SK-N-SH treated with all-trans-retinoic acid at 6 μM for 48 hours (cell line): ENCODE measurements at regions not wholly inside any gene's neighbourhood (a gene's known extent, or its start where the extent isn't known, plus 50 kb on each side); places are given as distances from the start of the nearest gene placed in this dataset.

ENCODE experiments used
- ATAC-seq: fragments of 200-7000 bp; cut with Tn5 transposase; 3 replicates; pipeline ENCODE4 v1.9.1; 2020; ENCODE audit warnings: mild to moderate bottlenecking, moderate library complexity
- BACH2 ChIP-seq: fragments of 250-450 bp; sonication (Bioruptor Pico); IDR thresholded peaks from 2 replicates; pipeline ENCODE4 v1.9.0; 2021; ENCODE audit warnings: mild to moderate bottlenecking, borderline replicate concordance
- CSDC2 ChIP-seq: fragments of 250-450 bp; sonication (Bioruptor Pico); IDR thresholded peaks from 2 replicates; pipeline ENCODE4 v1.5.0; 2020; ENCODE audit warnings: mild to moderate bottlenecking, moderate library complexity
- CSRNP3 ChIP-seq: fragments of 250-450 bp; sonication (Bioruptor Pico); IDR thresholded peaks from 2 replicates; pipeline ENCODE4 v1.5.1; 2021; ENCODE audit warnings: mild to moderate bottlenecking, moderate library complexity
- ESRRG ChIP-seq: fragments of 250-450 bp; sonication (Bioruptor Pico); IDR thresholded peaks from 2 replicates; pipeline ENCODE4 v1.6.1; 2021; ENCODE audit warnings: mild to moderate bottlenecking
- GLIS3 ChIP-seq: fragments of 250-450 bp; sonication (Bioruptor Pico); IDR thresholded peaks from 2 replicates; pipeline ENCODE4 v1.5.0; 2020; ENCODE audit warnings: mild to moderate bottlenecking, moderate library complexity
- ISL1 ChIP-seq: fragments of 250-450 bp; sonication (Bioruptor Pico); IDR thresholded peaks from 2 replicates; pipeline ENCODE4 v2.1.2; 2022; ENCODE audit warnings: mild to moderate bottlenecking, moderate library complexity
- OSR1 ChIP-seq: fragments of 250-450 bp; sonication (Bioruptor Pico); IDR thresholded peaks from 2 replicates; pipeline ENCODE4 v1.8.0; 2022; ENCODE audit warnings: moderate library complexity, mild to moderate bottlenecking, inconsistent platforms
- PATZ1 ChIP-seq: fragments of 250-450 bp; sonication (Bioruptor Pico); IDR thresholded peaks from 2 replicates; pipeline ENCODE4 v1.8.0; 2020; ENCODE audit warnings: mild to moderate bottlenecking, moderate library complexity, borderline replicate concordance
- PPARA ChIP-seq: fragments of 250-450 bp; sonication (Bioruptor Pico); IDR thresholded peaks from 2 replicates; pipeline ENCODE4 v1.5.0; 2020; ENCODE audit warnings: mild to moderate bottlenecking, borderline replicate concordance
- RARB ChIP-seq: fragments of 250-450 bp; sonication (Bioruptor Pico); IDR thresholded peaks from 2 replicates; pipeline ENCODE4 v1.8.0; 2021; ENCODE audit warnings: mild to moderate bottlenecking, moderate library complexity
- SNAI2 ChIP-seq: fragments of 250-450 bp; sonication (Bioruptor Pico); IDR thresholded peaks from 2 replicates; pipeline ENCODE4 v1.5.0; 2020; ENCODE audit warnings: mild to moderate bottlenecking, moderate library complexity
- TCF4 ChIP-seq: fragments of 250-450 bp; sonication (Bioruptor Pico); IDR thresholded peaks from 2 replicates; pipeline ENCODE4 v1.8.0; 2021; ENCODE audit warnings: mild to moderate bottlenecking, moderate library complexity, borderline replicate concordance
- TOX ChIP-seq: fragments of 250-450 bp; sonication (Bioruptor Pico); IDR thresholded peaks from 2 replicates; pipeline ENCODE4 v1.8.0; 2021; ENCODE audit warnings: mild to moderate bottlenecking, moderate library complexity, borderline replicate concordance
- TSHZ2 ChIP-seq: fragments of 250-450 bp; sonication (Bioruptor Pico); IDR thresholded peaks from 2 replicates; pipeline ENCODE4 v1.5.0; 2020; ENCODE audit warnings: mild to moderate bottlenecking, moderate library complexity
- ZC3H10 ChIP-seq: fragments of 250-450 bp; sonication (Bioruptor Pico); IDR thresholded peaks from 2 replicates; pipeline ENCODE4 v1.5.1; 2021; ENCODE audit warnings: mild to moderate bottlenecking, moderate library complexity
- ZFP30 ChIP-seq: fragments of 450-650 bp; formaldehyde crosslinking; IDR thresholded peaks from 2 replicates; pipeline ENCODE4 v1.5.0; 2022; ENCODE audit warnings: mild to moderate bottlenecking, moderate library complexity
- ZNF565 ChIP-seq: fragments of 450-650 bp; formaldehyde crosslinking; conservative IDR thresholded peaks from 2 replicates; pipeline ENCODE4 v1.5.0; 2020; ENCODE audit warnings: low read depth, mild to moderate bottlenecking, moderate library complexity
- ZNF70 ChIP-seq: fragments of 450-650 bp; formaldehyde crosslinking; IDR thresholded peaks from 2 replicates; pipeline ENCODE4 v1.5.0; 2020; ENCODE audit warnings: mild to moderate bottlenecking, moderate library complexity
- ZNF8 ChIP-seq: fragments of 450-650 bp; formaldehyde crosslinking; IDR thresholded peaks from 2 replicates; pipeline ENCODE4 v1.5.0; 2020; ENCODE audit warnings: mild to moderate bottlenecking, moderate library complexity

DNA sequence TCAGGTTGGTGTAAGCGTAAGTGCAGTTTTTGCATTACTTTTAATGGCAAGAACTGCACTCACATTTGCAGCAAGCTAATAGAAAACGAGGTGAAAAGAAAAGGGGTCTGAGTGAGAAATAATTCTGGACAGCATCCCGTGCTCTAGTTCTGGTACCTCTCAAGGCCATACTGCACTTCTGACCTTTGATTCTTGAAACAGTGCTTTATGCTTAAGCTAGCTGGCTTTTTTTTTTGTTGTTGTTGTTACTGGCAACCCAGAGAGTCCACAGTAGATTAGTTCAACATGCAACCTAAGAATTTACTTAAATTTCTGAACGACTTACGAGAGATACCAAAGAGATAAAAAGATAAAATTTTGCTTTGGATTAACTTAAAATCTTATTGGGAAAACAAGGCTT is 75.2 kb upstream of the PRKD1 start:
- TF ChIP-seq SNAI2: no peak

GRCh38 chr14:30005114-30005808 is 77.6 kb upstream of the PRKD1 start:
- ATAC-seq: peak; percentile 86
- no peak for TF ChIP-seq TSHZ2 (CRISPR knock-in tag)
- no peak for TF ChIP-seq ISL1 (CRISPR knock-in tag)
- no peak for TF ChIP-seq CSRNP3 (CRISPR knock-in tag)
- TF ChIP-seq PPARA: no peak
- no peak for TF ChIP-seq ZNF70 (CRISPR knock-in tag)
- TF ChIP-seq ZNF8 (CRISPR knock-in tag): no peak

More for the DNA sequence above, 75.2 kb upstream of the PRKD1 start:
- ATAC-seq: no peak

DNA sequence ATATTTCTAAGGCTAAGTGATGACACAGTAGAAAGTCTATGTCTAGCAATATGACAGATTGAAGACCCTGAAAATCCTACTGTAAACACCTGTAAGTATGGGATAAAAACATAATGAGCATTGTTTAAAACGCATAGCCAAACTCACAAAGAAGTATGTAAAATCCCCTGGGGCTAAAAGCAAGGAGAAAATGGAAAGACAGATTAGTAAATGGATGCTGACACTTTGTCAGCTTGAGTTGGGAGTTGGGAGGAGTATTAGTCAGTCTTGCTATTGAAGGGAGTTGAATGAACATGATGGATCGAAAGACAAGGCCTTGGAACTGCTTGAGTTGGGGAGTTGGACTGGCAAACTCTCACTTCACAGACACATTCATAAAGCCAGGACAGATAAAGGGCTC is 79.0 kb upstream of the PRKD1 start:
- TF ChIP-seq TOX: no peak
- no peak for TF ChIP-seq BACH2
- no peak for TF ChIP-seq PATZ1
- TF ChIP-seq, all 23 proteins: peak for 0
- no peak for ATAC-seq

- TF ChIP-seq ZNF8 (CRISPR knock-in tag) (no peak), RARB (CRISPR knock-in tag) (no peak), OSR1 (CRISPR knock-in tag) (no peak), CSRNP3 (CRISPR knock-in tag) (no peak), TCF4 (CRISPR knock-in tag) (no peak), PPARA (no peak), ESRRG (CRISPR knock-in tag) (no peak)
- ATAC-seq: no peak
Observed at GRCh38 chr14:30015489-30015888, 87.8 kb upstream of the PRKD1 start.

DNA sequence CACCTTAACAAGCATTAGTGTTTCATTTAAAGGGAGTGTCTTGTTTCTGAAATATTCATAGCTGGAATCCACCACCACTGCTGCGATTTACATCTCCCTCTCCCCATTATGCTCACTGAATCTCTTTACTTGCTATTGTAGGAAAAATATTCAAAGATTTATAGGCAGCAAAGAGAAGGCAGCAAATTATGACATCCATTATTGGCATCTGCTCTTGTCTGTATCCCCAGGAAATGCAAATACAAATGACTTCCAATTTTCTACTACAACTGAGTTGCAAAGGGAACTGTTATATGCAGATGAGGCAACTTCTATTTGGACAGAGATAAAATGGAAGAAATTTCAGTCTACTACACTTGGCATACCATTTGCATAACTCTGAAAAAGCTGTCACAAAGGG is 88.4 kb upstream of the PRKD1 start:
- no peak for TF ChIP-seq CSDC2 (CRISPR knock-in tag)
- no peak for TF ChIP-seq TOX
- TF ChIP-seq OSR1 (CRISPR knock-in tag): no peak
- no peak for TF ChIP-seq CSRNP3 (CRISPR knock-in tag)
- no peak for TF ChIP-seq ZC3H10
- no peak for TF ChIP-seq ESRRG (CRISPR knock-in tag)
- no peak for TF ChIP-seq GLIS3 (CRISPR knock-in tag)
- no peak for TF ChIP-seq ZNF70 (CRISPR knock-in tag)
- TF ChIP-seq TSHZ2 (CRISPR knock-in tag): no peak
- TF ChIP-seq ZFP30 (CRISPR knock-in tag): no peak
- no peak for TF ChIP-seq ZNF565
- TF ChIP-seq RARB (CRISPR knock-in tag): no peak
- TF ChIP-seq, all 23 proteins: peak for 0
- no peak for ATAC-seq
